Peyer's patch (tissue), 4 donors: ENCODE measurements at regions not wholly inside any gene's neighbourhood (a gene's known extent, or its start where the extent isn't known, plus 50 kb on each side); places are given as distances from the start of the nearest gene placed in this dataset.
"Not testable (repeated sequence)": the region's sequence is repeated elsewhere in the genome, so short reads cannot be mapped to it uniquely, and the experiment has no call there.

Experiments used
- DNase-seq, 3 donors: peaks; one replicate each; pipeline ENCODE4 v3.0.0-alpha.2; 2017 to 2019
- H3K27ac ChIP-seq, 4 donors: fragments of 200-600 bp; sonication (generic); one replicate each; pipeline ENCODE4 v1.5.1; 2016 to 2019
- H3K27me3 ChIP-seq, 2 donors: fragments of 200-600 bp; sonication (generic); one replicate each; pipeline ENCODE4 v1.5.1; 2019
- H3K36me3 ChIP-seq, 3 donors: fragments of 200-600 bp; sonication (generic); one replicate each; pipeline ENCODE4 v1.5.1; 2016 to 2019
- H3K4me1 ChIP-seq, 4 donors: fragments of 200-600 bp; sonication (generic); one replicate each; pipeline ENCODE4 v1.5.1; 2016 to 2019
- H3K4me3 ChIP-seq, 4 donors: fragments of 200-600 bp; sonication (generic); 1 replicate in 3 of 4; 2 replicates in 1 of 4; pipeline ENCODE4 v1.5.1; 2016 to 2019; ENCODE audit warnings: mild to moderate bottlenecking in 1 of 4
- H3K9me3 ChIP-seq, 4 donors: fragments of 200-600 bp; sonication (generic); one replicate each; pipeline ENCODE4 v1.5.1; 2016 to 2019; ENCODE audit warnings: mild to moderate bottlenecking in 1 of 4
- CTCF ChIP-seq, 6 experiments: fragments of 450-650 bp in 4 of 6; fragments of 200-600 bp in 2 of 6; sonication (generic) in 1 of 6; IDR thresholded peaks; one replicate each; pipeline ENCODE4 v1.5.1; 2017 to 2019; ENCODE audit warnings: antibody characterized with exemption in 6 of 6, mild to moderate bottlenecking in 3 of 6, moderate library complexity in 1 of 6
- POLR2A ChIP-seq, 2 donors: fragments of 450-650 bp; IDR thresholded peaks; one replicate each; pipeline ENCODE4 v1.5.1; 2017; ENCODE audit warnings: antibody characterized with exemption in 2 of 2, mild to moderate bottlenecking in 2 of 2, moderate library complexity in 2 of 2

- DNase-seq: no peak
- H3K36me3 ChIP-seq: peaks cover 0 to 21% (median 0%) of the 10 kb centered on the region in 3 donors
- H3K4me1 ChIP-seq: peaks cover 0 to 4% (median 0%) of the 10 kb centered on the region in 4 donors
- no peak for TF ChIP-seq POLR2A (IDR thresholded peaks at IDR 0.05)
- no peak for TF ChIP-seq CTCF (IDR thresholded peaks at IDR 0.05)
- H3K4me3 ChIP-seq: no peak overlapping the region
- H3K9me3 ChIP-seq: no peaks in the 10 kb centered on the region
- H3K27me3 ChIP-seq: no peaks in the 10 kb centered on the region
- H3K27ac ChIP-seq: no peak overlapping the region
These were observed 77.5 kb upstream of the ZNF169 start for GRCh38 chr9:94181408-94182181.

GRCh38 chr9:94182532-94182931 is 76.6 kb upstream of the ZNF169 start:
- Histone ChIP-seq H3K4me1 (no peaks in the 10 kb centered on the region), H3K9me3 (no peaks in the 10 kb centered on the region), H3K27me3 (no peaks in the 10 kb centered on the region), H3K27ac (peak overlapping the region in 1 of 4 donors; percentile 12), H3K4me3 (no peak overlapping the region), H3K36me3 (peaks cover 0 to 12% (median 0%) of the 10 kb centered on the region in 3 donors)
- DNase-seq: no peak
- TF ChIP-seq POLR2A (IDR thresholded peaks at IDR 0.05) (no peak), CTCF (IDR thresholded peaks at IDR 0.05) (no peak)

GRCh38 chr9:94183240-94183999 is 75.7 kb upstream of the ZNF169 start:
- Histone ChIP-seq H3K36me3 (peaks cover 0 to 12% (median 0%) of the 10 kb centered on the region in 3 donors), H3K4me1 (no peaks in the 10 kb centered on the region), H3K27me3 (no peaks in the 10 kb centered on the region), H3K27ac (no peak overlapping the region), H3K9me3 (no peaks in the 10 kb centered on the region), H3K4me3 (no peak overlapping the region)
- no peak for TF ChIP-seq CTCF (IDR thresholded peaks at IDR 0.05)
- no peak for TF ChIP-seq POLR2A (IDR thresholded peaks at IDR 0.05)
- no peak for DNase-seq

- Histone ChIP-seq H3K4me1 (no peaks in the 10 kb centered on the region), H3K36me3 (peaks cover 0 to 4% (median 0%) of the 10 kb centered on the region in 3 donors), H3K27me3 (no peaks in the 10 kb centered on the region), H3K9me3 (peaks cover 0 to 9% (median 0%) of the 10 kb centered on the region in 4 donors), H3K27ac (no peak overlapping the region), H3K4me3 (no peak overlapping the region)
- TF ChIP-seq POLR2A (IDR thresholded peaks at IDR 0.05): no peak
- no peak for DNase-seq
These were observed 70.9 kb upstream of the ZNF169 start for GRCh38 chr9:94188246-94188645.

- H3K4me1 ChIP-seq, H3K27me3 ChIP-seq: not testable (repeated sequence)
These were observed 67.4 kb upstream of the ZNF169 start for GRCh38 chr9:94191706-94192105.

GRCh38 chr9:94198414-94198813 is 60.7 kb upstream of the ZNF169 start:
- DNase-seq: no peak
- Histone ChIP-seq H3K36me3 (no peaks in the 10 kb centered on the region), H3K27ac (no peak overlapping the region), H3K4me3 (no peak overlapping the region), H3K9me3 (peaks cover 0 to under 1% (median 0%) of the 10 kb centered on the region in 4 donors), H3K27me3 (no peaks in the 10 kb centered on the region), H3K4me1 (no peaks in the 10 kb centered on the region)
- no peak for TF ChIP-seq POLR2A (IDR thresholded peaks at IDR 0.05)
- no peak for TF ChIP-seq CTCF (IDR thresholded peaks at IDR 0.05)

More at GRCh38 chr9:94191706-94192105, 67.4 kb upstream of the ZNF169 start:
- H3K4me3 ChIP-seq, H3K36me3 ChIP-seq, DNase-seq, H3K27ac ChIP-seq: not testable (repeated sequence)
- H3K9me3 ChIP-seq: peaks cover 0 to 11% (median 0%) of the 10 kb centered on the region in 4 donors
